Testis (tissue), 2 donors: ENCODE measurements at regions not wholly inside any gene's neighbourhood (a gene's known extent, or its start where the extent isn't known, plus 50 kb on each side); places are given as distances from the start of the nearest gene placed in this dataset.

ENCODE experiments used
- DNase-seq: peaks from one replicate; pipeline ENCODE4 v3.0.0-alpha.2; 2019
- H3K27ac ChIP-seq, 2 donors: fragments of 200-600 bp; sonication (generic); one replicate each; pipeline ENCODE4 v1.5.1; 2019
- H3K27me3 ChIP-seq: fragments of 200-600 bp; sonication (generic); one replicate; pipeline ENCODE4 v1.5.1; 2019
- H3K36me3 ChIP-seq: fragments of 200-600 bp; sonication (generic); one replicate; pipeline ENCODE4 v1.5.1; 2017; ENCODE audit warnings: low read depth; ENCODE audit errors: missing control alignments
- H3K4me1 ChIP-seq: fragments of 200-600 bp; sonication (generic); one replicate; pipeline ENCODE4 v1.5.1; 2019
- H3K4me3 ChIP-seq, 2 donors: fragments of 200-600 bp; sonication (generic); one replicate each; pipeline ENCODE4 v1.5.1; 2017 to 2019
- H3K9me3 ChIP-seq: fragments of 200-600 bp; sonication (generic); one replicate; pipeline ENCODE4 v1.5.1; 2017
- CTCF ChIP-seq, 3 experiments: fragments of 450-650 bp in 2 of 3; fragments of 200-600 bp in 1 of 3; sonication (generic) in 1 of 3; IDR thresholded peaks; one replicate each; pipeline ENCODE4 v1.5.1; 2016 to 2019; ENCODE audit warnings: antibody characterized with exemption in 3 of 3, mild to moderate bottlenecking in 2 of 3, moderate library complexity in 1 of 3
- POLR2A ChIP-seq: fragments of 450-650 bp; IDR thresholded peaks from one replicate; pipeline ENCODE4 v1.6.1; 2017; ENCODE audit warnings: antibody characterized with exemption, mild to moderate bottlenecking, moderate library complexity
- WGBS, 2 donors: methylation state at CpG; one replicate each; pipeline ENCODE4 v1.1.5; 2018; 5-methylcytosine and 5-hydroxymethylcytosine counted together
- intact Hi-C: fragments of 100-400 bp; cut with DNase I; formaldehyde crosslinking; loops from one replicate; pipeline ENCODE4 v1.15.1; 2023; ENCODE audit warnings: low total_unique reads

GRCh38 chr3:146912241-146913015 lies 307.3 kb upstream of the PLSCR5 start:
- WGBS, 2 donors = 26 to 39% methylated on average over 8 of the region's 8 CpGs
- no peak overlapping the region for H3K4me3 ChIP-seq
- no peak overlapping the region for H3K27ac ChIP-seq
- H3K4me1 ChIP-seq = no peaks in the 10 kb centered on the region
- H3K27me3 ChIP-seq = no peaks in the 10 kb centered on the region
- intact Hi-C loops = no loop called here
- DNase-seq = no peak
- H3K36me3 ChIP-seq = no peaks in the 10 kb centered on the region
- TF ChIP-seq POLR2A (no peak), CTCF (IDR thresholded peaks at IDR 0.05) (no peak)
- no peaks in the 10 kb centered on the region for H3K9me3 ChIP-seq

- H3K27ac ChIP-seq = no peak overlapping the region
- no peaks in the 10 kb centered on the region for H3K36me3 ChIP-seq
- DNase-seq = peak; percentile 19
- WGBS, 2 donors = 19 to 42% methylated on average over 3 of the region's 3 CpGs
- H3K9me3 ChIP-seq = no peaks in the 10 kb centered on the region
- H3K4me3 ChIP-seq = no peak overlapping the region
- intact Hi-C loops = no loop called here
- H3K4me1 ChIP-seq = no peaks in the 10 kb centered on the region
- TF ChIP-seq CTCF (IDR thresholded peaks at IDR 0.05) (no peak), POLR2A (no peak)
- H3K27me3 ChIP-seq = no peaks in the 10 kb centered on the region
Observed at GRCh38 chr3:146903927-146904326, 298.8 kb upstream of the PLSCR5 start.

- Histone ChIP-seq H3K9me3 (no peaks in the 10 kb centered on the region), H3K27ac (no peak overlapping the region), H3K4me3 (no peak overlapping the region), H3K36me3 (no peaks in the 10 kb centered on the region), H3K4me1 (no peaks in the 10 kb centered on the region), H3K27me3 (no peaks in the 10 kb centered on the region)
- TF ChIP-seq POLR2A (no peak), CTCF (IDR thresholded peaks at IDR 0.05) (no peak)
- intact Hi-C loops = no loop called here
- DNase-seq = no peak
- WGBS, 2 donors = 88 to 90% methylated on average over 3 of the region's 3 CpGs
Observed at GRCh38 chr3:146899171-146899570, 294.0 kb upstream of the PLSCR5 start.

GRCh38 chr3:146896711-146897110 lies 291.6 kb upstream of the PLSCR5 start:
- DNase-seq = no peak
- TF ChIP-seq CTCF (IDR thresholded peaks at IDR 0.05) = no peak
- TF ChIP-seq POLR2A = no peak
- Histone ChIP-seq H3K27ac (no peak overlapping the region), H3K36me3 (no peaks in the 10 kb centered on the region), H3K4me1 (no peaks in the 10 kb centered on the region), H3K9me3 (no peaks in the 10 kb centered on the region), H3K27me3 (no peaks in the 10 kb centered on the region), H3K4me3 (no peak overlapping the region)
- intact Hi-C loops = no loop called here
- 83 to 84% methylated on average over 4 of the region's 4 CpGs for WGBS, 2 donors
